NB4 (cell line): ENCODE measurements at regions not wholly inside any gene's neighbourhood (a gene's known extent, or its start where the extent isn't known, plus 50 kb on each side); places are given as distances from the start of the nearest gene placed in this dataset.

ENCODE experiments used
- CTCF ChIP-seq: IDR thresholded peaks from one replicate; pipeline ENCODE4 v1.5.1; 2012; ENCODE audit warnings: low read depth, low read length
- MAX ChIP-seq: IDR thresholded peaks from 2 replicates; pipeline ENCODE4 v1.6.1; 2011; ENCODE audit warnings: low read depth, low read length
- MYC ChIP-seq: IDR thresholded peaks from 2 replicates; pipeline ENCODE4 v1.6.1; 2011; ENCODE audit warnings: low read depth, low read length
- POLR2A ChIP-seq: IDR thresholded peaks from 2 replicates; pipeline ENCODE4 v1.6.1; 2011; ENCODE audit warnings: mild to moderate bottlenecking; ENCODE audit not compliant: insufficient read length; ENCODE audit errors: extremely low read depth

- no peak for TF ChIP-seq POLR2A
- no peak for TF ChIP-seq CTCF
- TF ChIP-seq MAX = no peak
- TF ChIP-seq MYC = no peak
Observed at GRCh38 chr12:84397846-84398245, 514.8 kb downstream of the SLC6A15 start.
